WTC11 (cell line): ENCODE measurements at regions not wholly inside any gene's neighbourhood (a gene's known extent, or its start where the extent isn't known, plus 50 kb on each side); places are given as distances from the start of the nearest gene placed in this dataset.

Source experiments
- ATAC-seq: fragments of 200-7000 bp; cut with Tn5 transposase; 2 replicates; pipeline ENCODE4 v1.10.0; 2021; ENCODE audit warnings: mild to moderate bottlenecking, moderate library complexity
- CTCF ChIA-PET: fragments of 300-600 bp; sonication (Branson Sonifier 250); formaldehyde crosslinking; loops from one replicate; lab custom pipeline; 2021; ENCODE audit warnings: antibody characterized with exemption; lab: Charles Lee
- POLR2A ChIA-PET: fragments of 350-600 bp; sonication (Branson Sonifier 250); formaldehyde crosslinking; loops from one replicate; lab custom pipeline; 2021; ENCODE audit warnings: antibody characterized with exemption; lab: Charles Lee
- DNase-seq: peaks from one replicate; pipeline ENCODE4 v3.0.0; 2021; ENCODE audit warnings: low spot score
- H3K27ac Mint-ChIP-seq: 2 replicates; pipeline ENCODE4 v1.8.0; 2021; ENCODE audit warnings: mixed read lengths
- H3K27me3 Mint-ChIP-seq: 2 replicates; pipeline ENCODE4 v1.8.0; 2021; ENCODE audit warnings: low read depth, mild to moderate bottlenecking, moderate library complexity, mixed read lengths
- H3K36me3 Mint-ChIP-seq: 2 replicates; pipeline ENCODE4 v1.8.0; 2021; ENCODE audit warnings: mixed read lengths
- H3K4me1 Mint-ChIP-seq: 2 replicates; pipeline ENCODE4 v1.8.0; 2022; ENCODE audit warnings: mixed read lengths
- H3K4me3 Mint-ChIP-seq: 2 replicates; pipeline ENCODE4 v1.8.0; 2021; ENCODE audit warnings: mild to moderate bottlenecking, moderate library complexity, mixed read lengths
- H3K9me3 Mint-ChIP-seq: 2 replicates; pipeline ENCODE4 v1.8.0; 2021; ENCODE audit warnings: mixed read lengths
- ATF6 ChIP-seq: sonication (generic); formaldehyde crosslinking; IDR thresholded peaks from 2 replicates; pipeline ENCODE4 v1.8.1; 2023; ENCODE audit warnings: mild to moderate bottlenecking, missing genetic modification reagents
- CTCF ChIP-seq: fragments of 200-600 bp; IDR thresholded peaks from 2 replicates; pipeline ENCODE4 v1.8.0; 2022; ENCODE audit warnings: antibody characterized with exemption
- E2F1 ChIP-seq: sonication (generic); formaldehyde crosslinking; IDR thresholded peaks from 2 replicates; pipeline ENCODE4 v1.8.0; 2022; ENCODE audit warnings: mild to moderate bottlenecking, missing genetic modification reagents
- ELF4 ChIP-seq: sonication (generic); formaldehyde crosslinking; IDR thresholded peaks from 2 replicates; pipeline ENCODE4 v1.8.1; 2022; ENCODE audit warnings: low read depth, mild to moderate bottlenecking, moderate library complexity, missing genetic modification reagents
- EMX1 ChIP-seq: fragments of 250-450 bp; sonication (Bioruptor Pico); IDR thresholded peaks from 2 replicates; pipeline ENCODE4 v1.8.0; 2021; ENCODE audit warnings: mild to moderate bottlenecking
- GABPB1 ChIP-seq: sonication (generic); formaldehyde crosslinking; IDR thresholded peaks from 2 replicates; pipeline ENCODE4 v1.8.1; 2023; ENCODE audit warnings: mild to moderate bottlenecking, missing genetic modification reagents
- GTF2I ChIP-seq: fragments of 250-450 bp; sonication (Bioruptor Pico); conservative IDR thresholded peaks from 2 replicates; pipeline ENCODE4 v1.4.0; 2021; ENCODE audit warnings: mild to moderate bottlenecking
- JAZF1 ChIP-seq: fragments of 250-450 bp; sonication (Bioruptor Pico); IDR thresholded peaks from 2 replicates; pipeline ENCODE4 v1.9.0; 2021; ENCODE audit warnings: moderate library complexity, mild to moderate bottlenecking, inconsistent platforms
- KAT7 ChIP-seq: sonication (generic); formaldehyde crosslinking; IDR thresholded peaks from 2 replicates; pipeline ENCODE4 v1.8.1; 2023; ENCODE audit warnings: missing genetic modification reagents, mild to moderate bottlenecking, borderline replicate concordance
- MXD4 ChIP-seq: fragments of 250-450 bp; sonication (Bioruptor Pico); IDR thresholded peaks from 2 replicates; pipeline ENCODE4 v1.8.0; 2021; ENCODE audit warnings: mild to moderate bottlenecking, moderate library complexity, borderline replicate concordance
- MYBL2 ChIP-seq: sonication (generic); formaldehyde crosslinking; IDR thresholded peaks from 2 replicates; pipeline ENCODE4 v1.8.1; 2023; ENCODE audit warnings: mild to moderate bottlenecking, moderate library complexity, missing genetic modification reagents
- NFYB ChIP-seq: sonication (generic); formaldehyde crosslinking; conservative IDR thresholded peaks from 2 replicates; pipeline ENCODE4 v1.8.0; 2022; ENCODE audit warnings: low read depth, missing genetic modification reagents
- NR3C1 ChIP-seq: sonication (generic); formaldehyde crosslinking; conservative IDR thresholded peaks from 2 replicates; pipeline ENCODE4 v1.8.1; 2023; ENCODE audit warnings: low read depth, mild to moderate bottlenecking, missing genetic modification reagents
- PRDM15 ChIP-seq: sonication (generic); formaldehyde crosslinking; IDR thresholded peaks from 2 replicates; pipeline ENCODE4 v1.8.0; 2022; ENCODE audit warnings: missing genetic modification reagents
- PRRX2 ChIP-seq: fragments of 250-450 bp; sonication (Bioruptor Pico); IDR thresholded peaks from 2 replicates; pipeline ENCODE4 v1.8.0; 2021; ENCODE audit warnings: mild to moderate bottlenecking
- SMAD3 ChIP-seq: sonication (generic); formaldehyde crosslinking; IDR thresholded peaks from 2 replicates; pipeline ENCODE4 v1.8.0; 2022; ENCODE audit warnings: missing genetic modification reagents, mild to moderate bottlenecking, borderline replicate concordance
- TEAD4 ChIP-seq: sonication (generic); formaldehyde crosslinking; IDR thresholded peaks from 2 replicates; pipeline ENCODE4 v1.8.0; 2022; ENCODE audit warnings: mild to moderate bottlenecking, missing genetic modification reagents
- USF1 ChIP-seq: sonication (generic); formaldehyde crosslinking; IDR thresholded peaks from 2 replicates; pipeline ENCODE4 v1.8.0; 2022; ENCODE audit warnings: mild to moderate bottlenecking, missing genetic modification reagents
- ZNF317 ChIP-seq: sonication (generic); formaldehyde crosslinking; IDR thresholded peaks from 2 replicates; pipeline ENCODE4 v1.8.1; 2023; ENCODE audit warnings: low read depth, mild to moderate bottlenecking, moderate library complexity, missing genetic modification reagents, borderline replicate concordance
- ZNF671 ChIP-seq: fragments of 250-450 bp; sonication (Bioruptor Pico); IDR thresholded peaks from 2 replicates; pipeline ENCODE4 v1.8.0; 2021; ENCODE audit warnings: mild to moderate bottlenecking

DNA sequence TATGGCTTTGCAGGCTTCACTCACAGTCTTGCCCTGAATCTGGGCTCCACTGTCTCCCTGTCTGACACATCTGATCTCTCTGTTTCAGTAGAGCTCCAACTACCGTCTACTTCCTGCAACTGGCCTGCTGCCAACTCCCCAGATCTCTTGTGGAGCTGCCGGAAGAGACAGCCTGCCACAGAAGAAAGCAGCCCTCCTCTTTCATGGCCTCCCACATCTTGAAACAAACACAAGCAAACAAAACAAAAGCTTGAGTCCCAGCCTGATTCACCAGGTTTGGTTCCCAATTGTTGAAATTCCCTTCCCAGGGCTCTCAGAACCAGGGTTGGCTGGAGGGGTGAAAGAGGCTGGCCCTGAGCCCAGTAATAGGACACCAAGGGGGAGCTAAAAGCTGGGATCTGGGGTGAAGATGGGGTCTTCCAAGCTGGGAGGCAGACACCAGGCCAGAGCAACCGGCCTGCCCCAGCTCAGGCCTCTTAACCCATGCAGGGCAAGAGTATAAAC lies 55.3 kb upstream of the CA12 start:
- CTCF ChIA-PET, result interaction anchor here (0.6 to 1.7 kb wide), 8 partner anchors 9 to 298 kb away, joined by 3 to 8 read pairs (median 4); no protein-coding TSS in a partner anchor
- Mint-ChIP-seq H3K27ac (peak overlapping the region; percentile 96), H3K4me1 (peaks cover 45% of the 10 kb centered on the region), H3K27me3 (no peaks in the 10 kb centered on the region; the same call in 1 of the 2 replicates), H3K4me3 (no peak overlapping the region), H3K36me3 (no peaks in the 10 kb centered on the region), H3K9me3 (no peaks in the 10 kb centered on the region)
- peak; percentile 60 for ATAC-seq
- TF ChIP-seq CTCF (no peak), NR3C1 (CRISPR knock-in tag) (no peak), ZNF671 (no peak), EMX1 (no peak), ATF6 (CRISPR knock-in tag) (no peak), GABPB1 (CRISPR knock-in tag) (no peak)
- DNase-seq, result no peak
- POLR2A ChIA-PET, result interaction anchor here (0.6 to 1.0 kb wide), 3 partner anchors 10 to 67 kb away, joined by 3 to 6 read pairs (median 3); partner anchors contain the start of gene USP3

- no peak for DNase-seq
- no peaks in the 10 kb centered on the region; the same call in 1 of the 2 replicates for H3K27me3 Mint-ChIP-seq
- H3K27ac Mint-ChIP-seq, result no peak overlapping the region
- H3K4me1 Mint-ChIP-seq, result peaks cover 31% of the 10 kb centered on the region
- no peak overlapping the region for H3K4me3 Mint-ChIP-seq
- ATAC-seq, result no peak
- no peaks in the 10 kb centered on the region for H3K9me3 Mint-ChIP-seq
- ChIA-PET POLR2A (no interaction called here), CTCF (interaction anchor here (0.8 kb wide), 1 partner anchor 27 kb away, joined by 3 read pairs; no protein-coding TSS in a partner anchor)
- TF ChIP-seq E2F1 (CRISPR knock-in tag), result no peak
- TF ChIP-seq, all 79 proteins: peak for 0
- H3K36me3 Mint-ChIP-seq, result no peaks in the 10 kb centered on the region
Measured at GRCh38 chr15:63439536-63440264, 58.1 kb upstream of the CA12 start.

GRCh38 chr15:63440265-63440648 lies 58.6 kb upstream of the CA12 start:
- ChIA-PET CTCF (interaction anchor here (0.8 kb wide), 1 partner anchor 26 kb away, joined by 3 read pairs; no protein-coding TSS in a partner anchor), POLR2A (no interaction called here)
- H3K36me3 Mint-ChIP-seq, result no peaks in the 10 kb centered on the region
- H3K9me3 Mint-ChIP-seq, result no peaks in the 10 kb centered on the region
- ATAC-seq (no peak), DNase-seq (no peak)
- H3K4me1 Mint-ChIP-seq, result peaks cover 25% of the 10 kb centered on the region
- no peaks in the 10 kb centered on the region; the same call in 1 of the 2 replicates for H3K27me3 Mint-ChIP-seq
- TF ChIP-seq ELF4, result no peak
- no peak for TF ChIP-seq KAT7
- no peak for TF ChIP-seq SMAD3 (CRISPR knock-in tag)
- TF ChIP-seq, all 79 proteins: peak for 0
- Mint-ChIP-seq H3K4me3 (no peak overlapping the region), H3K27ac (no peak overlapping the region)

DNA sequence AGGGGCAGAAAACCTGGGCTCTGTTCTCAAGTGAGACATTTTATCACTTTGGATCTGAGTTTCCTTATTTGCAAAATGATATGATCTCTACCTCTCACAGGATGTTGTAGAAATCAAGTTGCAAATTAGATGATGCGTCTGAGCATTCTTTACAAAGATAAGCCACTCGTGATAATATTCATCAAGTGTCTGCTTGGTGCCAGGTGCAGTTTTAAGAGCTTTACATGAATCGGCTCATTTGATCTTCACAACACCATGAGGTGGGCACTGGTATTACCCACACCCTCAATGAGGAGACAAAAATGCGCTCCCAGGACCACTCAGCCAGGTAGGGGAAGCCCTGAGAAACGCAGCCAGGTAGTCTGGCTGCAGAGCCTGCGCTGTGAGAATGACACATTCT lies 59.1 kb upstream of the CA12 start:
- H3K27ac Mint-ChIP-seq, result no peak overlapping the region
- no peaks in the 10 kb centered on the region; the same call in 1 of the 2 replicates for H3K27me3 Mint-ChIP-seq
- H3K9me3 Mint-ChIP-seq, result no peaks in the 10 kb centered on the region
- ChIA-PET CTCF (no interaction called here), POLR2A (no interaction called here)
- peaks cover 20% of the 10 kb centered on the region for H3K4me1 Mint-ChIP-seq
- no peaks in the 10 kb centered on the region for H3K36me3 Mint-ChIP-seq
- H3K4me3 Mint-ChIP-seq, result no peak overlapping the region
- DNase-seq (no peak), ATAC-seq (no peak)
- TF ChIP-seq NFYB (CRISPR knock-in tag) (no peak), MYBL2 (CRISPR knock-in tag) (no peak), PRDM15 (no peak), JAZF1 (CRISPR knock-in tag) (no peak), USF1 (CRISPR knock-in tag) (no peak), GABPB1 (CRISPR knock-in tag) (no peak), PRRX2 (no peak), ZNF317 (CRISPR knock-in tag) (no peak), GTF2I (CRISPR knock-in tag) (no peak), TEAD4 (CRISPR knock-in tag) (no peak), MXD4 (CRISPR knock-in tag) (no peak)
